ENCODE measurements at regions not wholly inside any gene's neighbourhood (a gene's known extent, or its start where the extent isn't known, plus 50 kb on each side); places are given as distances from the start of the nearest gene placed in this dataset.

- DNase-seq, result peak; percentile 95
Measured at GRCh38 chr12:118870551-118870950, 110.8 kb upstream of the SRRM4 start.

GRCh38 chr12:118874698-118875548 is 106.4 kb upstream of the SRRM4 start:
- peak; percentile 40 for DNase-seq

GRCh38 chr12:118880720-118881493 is 100.4 kb upstream of the SRRM4 start:
- DNase-seq, result no peak

- no peak for DNase-seq
Measured at GRCh38 chr12:118884226-118884625, 97.1 kb upstream of the SRRM4 start.

- DNase-seq, result no peak
Measured at GRCh38 chr12:118900993-118901392, 80.3 kb upstream of the SRRM4 start.

- DNase-seq, result no peak
Measured at GRCh38 chr12:118908811-118909210, 72.5 kb upstream of the SRRM4 start.

- DNase-seq, result no peak
Measured at GRCh38 chr12:118912697-118913270, 68.6 kb upstream of the SRRM4 start.

- no peak for DNase-seq
Measured at GRCh38 chr12:118921761-118922160, 59.6 kb upstream of the SRRM4 start.

GRCh38 chr12:118922405-118922804 is 58.9 kb upstream of the SRRM4 start:
- DNase-seq, result no peak

- no peak for DNase-seq
Measured at GRCh38 chr12:118925407-118925806, 55.9 kb upstream of the SRRM4 start.

GRCh38 chr12:118925826-118926225 is 55.5 kb upstream of the SRRM4 start:
- DNase-seq, result no peak

All from NCI-H187 treated with DMSO at 0.1 percent for 48 hours (cell line).